ENCODE measurements at regions not wholly inside any gene's neighbourhood (a gene's known extent, or its start where the extent isn't known, plus 50 kb on each side); places are given as distances from the start of the nearest gene placed in this dataset.

- DNase-seq (ENCODE audit: low spot score), result no peak
Measured at GRCh38 chr16:85188822-85189672, 76.8 kb upstream of the CIBAR2 start.

GRCh38 chr16:85190572-85190971 lies 78.3 kb upstream of the CIBAR2 start:
- no peak for DNase-seq (ENCODE audit: low spot score)

- DNase-seq (ENCODE audit: low spot score), result no peak
Measured at GRCh38 chr16:85191341-85191965, 79.2 kb upstream of the CIBAR2 start.

- DNase-seq (ENCODE audit: low spot score), result no peak
Measured at GRCh38 chr16:85192238-85193114, 80.2 kb upstream of the CIBAR2 start.

- DNase-seq (ENCODE audit: low spot score), result no peak
Measured at GRCh38 chr16:85193115-85193493, 80.8 kb upstream of the CIBAR2 start.

GRCh38 chr16:85193876-85194275 lies 81.6 kb upstream of the CIBAR2 start:
- DNase-seq (ENCODE audit: low spot score), result no peak

- DNase-seq (ENCODE audit: low spot score), result no peak
Measured at GRCh38 chr16:85194307-85195270, 82.3 kb upstream of the CIBAR2 start.

GRCh38 chr16:85195271-85195647 lies 83.0 kb upstream of the CIBAR2 start:
- DNase-seq (ENCODE audit: low spot score), result no peak

GRCh38 chr16:85195900-85196772 lies 83.9 kb upstream of the CIBAR2 start:
- DNase-seq (ENCODE audit: low spot score), result no peak

- DNase-seq (ENCODE audit: low spot score), result no peak
Measured at GRCh38 chr16:85196976-85197375, 84.7 kb upstream of the CIBAR2 start.

- no peak for DNase-seq (ENCODE audit: low spot score)
Measured at GRCh38 chr16:85197611-85198566, 85.6 kb upstream of the CIBAR2 start.

- no peak for DNase-seq (ENCODE audit: low spot score)
Measured at GRCh38 chr16:85199069-85199725, 86.9 kb upstream of the CIBAR2 start.

GRCh38 chr16:85199880-85200279 lies 87.6 kb upstream of the CIBAR2 start:
- no peak for DNase-seq (ENCODE audit: low spot score)

- DNase-seq (ENCODE audit: low spot score), result no peak
Measured at GRCh38 chr16:85200471-85201278, 88.4 kb upstream of the CIBAR2 start.

- no peak for DNase-seq (ENCODE audit: low spot score)
Measured at GRCh38 chr16:85201574-85201973, 89.3 kb upstream of the CIBAR2 start.

GRCh38 chr16:85202051-85202601 lies 89.9 kb upstream of the CIBAR2 start:
- no peak for DNase-seq (ENCODE audit: low spot score)

GRCh38 chr16:85202631-85203461 lies 90.6 kb upstream of the CIBAR2 start:
- no peak for DNase-seq (ENCODE audit: low spot score)

Measured in CD4-positive, alpha-beta T cell treated with Interleukin-2 at 100 ng/mL for 4 hours (primary cell).